GM18511 (cell line): ENCODE measurements at regions not wholly inside any gene's neighbourhood (a gene's known extent, or its start where the extent isn't known, plus 50 kb on each side); places are given as distances from the start of the nearest gene placed in this dataset.

Experiments used
- ATAC-seq: cut with Tn5 transposase; IDR thresholded peaks from one replicate; pipeline ENCODE4 v1.9.1; 2021; ENCODE audit warnings: mild to moderate bottlenecking, moderate library complexity; ENCODE audit not compliant: unreplicated experiment

- no peak for ATAC-seq
Measured at GRCh38 chr1:65741993-65742392, 50.7 kb upstream of the PDE4B start.
